NCI-H2029 (cell line): ENCODE measurements at regions not wholly inside any gene's neighbourhood (a gene's known extent, or its start where the extent isn't known, plus 50 kb on each side); places are given as distances from the start of the nearest gene placed in this dataset.
"Not testable (repeated sequence)": the region's sequence is repeated elsewhere in the genome, so short reads cannot be mapped to it uniquely, and the experiment has no call there.

Source experiments
- DNase-seq: peaks from one replicate; lab custom pipeline; 2025; lab: John Stamatoyannopoulos, UW

DNA sequence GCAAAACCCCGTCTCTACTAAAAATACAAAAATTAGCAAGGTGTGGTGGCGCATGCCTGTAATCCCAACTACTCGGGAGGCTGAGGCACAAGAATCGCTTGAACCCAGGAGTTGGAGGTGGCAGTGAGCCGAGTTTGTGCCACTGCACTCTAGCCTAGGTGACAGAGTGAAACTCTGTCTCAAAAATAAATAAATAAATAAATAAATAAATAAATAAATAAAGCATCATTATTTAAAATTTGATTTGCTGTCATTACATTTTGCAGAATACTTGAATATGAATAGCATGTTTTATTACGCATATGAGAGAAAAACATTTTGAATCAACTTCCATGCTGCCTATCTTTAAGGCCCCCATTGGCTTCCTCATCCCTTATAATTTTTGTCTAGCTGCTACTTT, 53.4 kb upstream of the MED14 start:
- DNase-seq: not testable (repeated sequence)

DNA sequence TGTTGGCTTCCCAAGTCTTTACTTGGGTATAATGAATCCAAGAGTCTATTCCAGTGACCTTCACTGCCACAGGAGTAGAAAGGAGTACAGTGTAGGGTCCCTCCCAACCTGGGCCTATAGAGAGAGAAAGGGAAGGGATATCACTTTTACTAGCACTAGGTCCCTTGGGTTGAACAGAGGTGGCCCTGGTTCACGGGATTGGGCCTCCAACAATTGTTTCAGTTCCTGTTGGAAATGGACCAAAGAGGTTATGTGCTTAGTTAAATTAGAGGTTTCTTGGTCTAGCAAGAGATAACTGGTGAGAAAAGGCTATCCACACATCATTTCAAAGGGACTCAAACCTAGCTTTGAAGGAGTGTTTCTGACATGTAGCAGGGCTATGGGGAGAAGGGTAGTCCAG, 57.1 kb upstream of the MED14 start:
- no peak for DNase-seq

DNA sequence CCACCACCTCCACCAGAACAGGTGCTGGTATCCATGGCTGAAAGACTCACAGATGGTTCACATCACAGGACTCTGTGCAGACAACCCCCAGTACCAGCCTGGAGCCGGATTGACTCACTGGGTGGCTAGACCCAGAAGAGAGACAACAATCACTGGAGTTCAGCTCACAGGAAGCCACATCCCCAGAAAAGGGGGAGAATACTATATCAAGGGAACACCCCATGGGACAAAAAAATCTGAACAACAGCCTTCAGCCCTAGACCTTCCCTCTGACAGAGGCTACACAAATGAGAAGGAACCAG, 59.4 kb upstream of the MED14 start:
- DNase-seq: not testable (repeated sequence)

DNA sequence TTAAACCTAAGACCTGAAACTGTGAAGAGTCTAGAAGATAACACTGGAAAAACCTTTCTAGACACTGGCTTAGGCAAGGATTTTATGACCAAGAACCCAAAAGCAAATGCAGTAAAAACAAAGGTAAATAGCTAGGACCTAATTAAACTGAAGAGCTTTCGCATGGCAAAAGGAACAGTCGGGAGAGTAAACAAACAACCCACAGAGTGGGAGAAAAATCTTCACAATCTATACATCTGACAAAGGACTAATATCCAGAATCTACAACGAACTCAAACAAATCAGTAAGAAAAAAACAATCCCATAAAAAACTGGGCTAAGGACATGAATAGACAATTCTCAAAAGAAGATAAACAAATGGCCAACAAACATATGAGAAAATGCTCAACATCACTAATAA, 64.4 kb upstream of the MED14 start:
- not testable (repeated sequence) for DNase-seq

DNA sequence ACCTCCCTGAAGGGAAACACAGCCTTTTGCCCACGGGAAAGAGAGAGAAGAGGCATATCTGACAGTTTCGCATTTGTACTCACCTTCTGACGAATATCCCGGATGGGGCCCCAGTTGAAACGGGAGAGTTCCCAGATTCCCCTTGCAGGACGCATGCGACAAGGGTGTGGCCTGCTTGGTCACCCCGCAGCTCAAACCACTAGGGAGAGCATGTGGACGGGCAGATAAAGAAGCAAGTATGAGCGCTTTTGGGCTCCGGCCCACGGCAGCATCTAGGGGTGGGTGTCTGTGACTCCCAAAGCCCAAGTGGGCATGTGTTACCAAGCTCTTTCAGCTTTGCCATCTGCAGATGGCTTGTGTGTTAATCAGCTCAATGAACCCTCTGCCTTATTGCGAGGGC, 70.1 kb upstream of the MED14 start:
- no peak for DNase-seq

DNA sequence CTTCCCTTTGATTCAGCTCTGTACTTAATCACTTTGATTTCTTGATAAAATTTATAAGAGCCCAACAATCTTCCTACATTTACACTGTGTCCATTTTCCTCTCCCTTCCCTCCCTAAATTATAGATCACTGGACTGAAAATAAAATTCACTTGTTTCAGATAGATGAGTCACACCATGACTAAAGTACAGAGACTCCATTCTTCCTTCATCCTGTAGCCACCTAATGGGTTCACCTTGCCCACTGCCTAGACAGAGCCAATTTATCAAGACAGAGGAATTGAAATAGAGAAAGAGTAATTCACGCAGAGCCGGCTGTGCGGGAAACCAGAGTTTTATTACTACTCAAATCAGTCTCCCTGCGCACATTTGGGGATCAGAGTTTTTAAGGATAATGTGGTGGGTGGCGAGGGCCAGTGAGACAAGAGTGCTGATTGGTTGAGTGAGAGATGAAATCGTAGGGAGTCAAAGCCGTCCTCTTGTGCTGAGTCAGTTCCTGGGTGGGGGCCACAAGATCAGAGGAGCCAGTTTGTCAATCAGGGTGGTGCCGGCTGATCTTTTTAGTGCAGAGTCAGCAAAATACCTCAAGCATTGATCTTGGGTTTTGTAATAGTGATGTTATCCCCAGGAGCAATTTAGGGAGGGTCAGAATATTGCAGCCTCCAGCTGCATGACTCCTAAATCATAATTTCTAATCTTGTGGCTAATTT, 71.3 kb upstream of the MED14 start:
- DNase-seq: no peak

DNA sequence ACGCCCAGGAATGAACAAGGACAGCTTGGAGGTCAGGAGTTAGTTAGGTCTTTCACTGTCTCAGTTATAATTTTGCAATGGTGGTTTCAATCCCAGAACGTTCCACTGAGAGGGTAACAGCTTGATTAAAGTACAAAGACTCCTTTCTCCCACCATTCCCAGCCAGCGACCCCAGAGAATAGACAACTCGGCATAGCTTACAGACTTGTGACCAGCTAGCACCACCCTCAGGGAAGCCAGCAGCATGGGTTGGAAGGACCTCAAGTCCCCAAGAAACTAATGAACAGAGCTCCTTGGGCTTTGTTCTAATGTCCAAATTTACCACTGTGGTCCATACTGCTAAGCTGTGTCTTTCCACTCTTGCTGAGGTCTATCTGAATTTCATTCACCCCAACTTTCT, 72.0 kb upstream of the MED14 start:
- no peak for DNase-seq

DNA sequence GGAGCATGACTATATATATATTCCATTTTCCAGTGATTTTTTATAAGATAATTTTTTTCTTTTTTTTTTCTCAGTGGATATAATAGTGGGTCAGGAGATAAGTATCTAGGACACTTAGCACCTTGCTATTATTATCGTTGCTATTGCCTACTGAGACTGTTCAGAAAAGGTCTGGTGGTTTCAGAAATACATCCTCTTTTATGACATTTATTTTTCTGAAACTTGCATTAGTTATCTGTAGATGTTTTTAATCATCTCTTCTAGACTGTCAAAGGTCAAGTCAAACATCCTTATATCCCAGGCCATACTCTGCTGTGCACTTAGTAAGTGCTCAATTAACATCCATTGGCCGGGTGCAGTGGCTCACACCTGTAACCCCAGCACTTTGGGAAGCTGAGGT, 72.9 kb upstream of the MED14 start:
- DNase-seq: no peak

DNA sequence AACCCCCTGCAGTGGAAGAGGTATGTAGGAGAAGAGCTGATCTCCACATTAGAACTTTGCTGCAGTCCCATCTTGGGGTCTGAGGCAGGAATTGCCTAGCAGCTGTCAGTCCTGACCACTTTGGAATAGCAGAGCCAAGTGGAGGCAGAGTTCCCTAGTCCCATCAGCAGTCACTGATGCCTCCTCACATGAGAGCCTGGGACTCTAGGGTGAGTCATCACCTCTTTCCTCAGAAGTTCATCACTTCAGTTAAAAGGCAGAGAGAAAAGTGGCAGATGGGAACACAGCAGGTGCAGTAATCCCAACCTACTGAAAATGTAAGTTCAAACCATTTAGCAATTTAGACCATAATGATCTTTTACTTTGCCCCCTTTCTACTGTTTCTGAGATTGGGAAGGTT, 73.9 kb upstream of the MED14 start:
- no peak for DNase-seq

DNA sequence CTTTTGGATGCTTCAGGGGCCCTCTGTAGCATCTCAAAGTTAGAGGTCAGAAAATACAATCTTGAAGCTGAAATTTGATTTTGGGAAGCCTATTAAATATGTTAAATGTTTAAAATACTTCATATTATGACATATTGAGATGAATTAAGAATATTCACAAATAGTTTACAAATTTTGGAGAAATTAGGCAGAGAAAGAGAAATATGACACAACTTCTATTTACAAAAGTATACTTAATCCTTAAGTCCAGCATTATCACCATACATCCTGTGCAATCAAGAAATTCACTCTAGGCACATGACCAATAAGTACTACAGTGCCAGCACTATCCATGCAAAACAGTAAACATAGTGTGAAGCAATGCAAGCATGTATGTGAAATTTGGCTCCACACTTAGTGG, 79.7 kb upstream of the MED14 start:
- DNase-seq: not testable (repeated sequence)

DNA sequence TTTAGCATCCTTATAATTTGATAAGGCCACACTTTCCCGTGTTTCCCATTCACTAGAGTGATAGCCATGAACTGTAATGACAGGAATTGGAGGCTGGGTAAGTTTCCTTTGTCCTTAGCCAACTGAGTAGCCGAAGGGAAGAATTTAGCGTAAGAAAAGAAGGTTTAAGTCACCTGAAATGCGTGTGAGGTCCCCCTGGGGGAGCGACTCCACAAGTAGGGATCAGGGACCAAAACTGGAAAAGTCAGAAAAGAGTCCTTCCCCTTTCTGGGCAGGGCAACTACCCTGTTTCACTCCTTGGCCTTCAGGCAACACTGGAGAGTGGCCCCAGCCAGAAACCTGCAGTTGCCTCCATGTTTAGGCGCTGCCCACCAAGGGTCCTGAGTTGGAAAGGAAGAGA, 81.6 kb upstream of the MED14 start:
- DNase-seq: no peak

DNA sequence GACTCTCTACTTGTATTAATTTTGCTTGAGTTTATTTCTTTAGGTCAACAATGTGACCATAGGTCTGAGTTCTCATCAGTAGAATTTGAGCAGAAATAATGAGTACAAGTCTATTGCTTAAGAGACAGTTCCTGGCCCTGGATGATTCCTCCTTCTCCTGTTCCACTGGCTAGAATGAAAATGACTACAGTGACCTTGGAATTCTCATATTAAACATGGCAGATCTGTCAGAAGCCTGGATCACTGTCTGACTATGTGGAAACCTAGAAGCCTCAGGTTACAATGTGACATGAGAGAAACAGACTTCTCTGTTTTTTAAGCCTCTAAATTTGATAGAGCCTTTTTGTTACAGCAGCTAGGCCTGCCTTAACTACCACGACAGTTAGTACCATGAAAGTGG, 82.9 kb upstream of the MED14 start:
- DNase-seq: no peak

DNA sequence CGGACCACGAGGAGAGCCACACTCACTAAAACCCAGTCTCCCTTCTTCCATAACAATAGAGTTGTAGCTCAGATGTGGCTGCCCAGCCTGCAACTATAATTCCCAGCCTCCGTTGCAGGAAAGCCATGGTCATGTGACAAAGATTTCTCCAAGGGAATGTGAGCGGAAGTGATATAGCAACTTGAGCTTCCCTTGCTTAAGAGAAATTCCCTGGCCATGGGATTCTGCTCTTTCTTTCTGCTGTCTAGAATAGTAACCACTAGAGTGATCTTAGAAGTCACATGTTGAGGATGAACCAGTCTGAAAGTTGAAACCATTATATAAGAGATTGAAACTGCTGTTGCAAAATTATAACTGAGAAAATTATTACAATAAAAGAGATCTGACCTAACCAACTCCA, 86.4 kb upstream of the MED14 start:
- DNase-seq: no peak

DNA sequence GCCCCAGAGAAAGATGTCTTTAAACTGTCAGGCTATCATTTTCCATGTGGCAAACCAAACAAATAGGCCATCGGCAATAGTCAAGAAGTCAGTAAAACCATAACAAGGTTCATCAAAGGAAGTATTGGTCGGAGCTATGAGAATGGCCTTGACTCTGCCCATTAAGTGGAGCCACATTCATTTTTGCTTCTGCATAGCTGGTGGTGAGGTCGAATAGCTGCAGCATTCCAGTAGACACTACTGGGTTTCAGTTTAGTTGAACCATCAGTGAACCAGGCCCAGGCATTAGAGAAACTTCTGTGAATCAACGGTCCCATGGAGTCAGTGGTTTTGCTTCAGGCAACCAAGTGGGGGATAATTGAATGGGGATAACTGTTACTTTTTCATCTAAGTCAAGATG, 92.0 kb upstream of the MED14 start:
- no peak for DNase-seq

DNA sequence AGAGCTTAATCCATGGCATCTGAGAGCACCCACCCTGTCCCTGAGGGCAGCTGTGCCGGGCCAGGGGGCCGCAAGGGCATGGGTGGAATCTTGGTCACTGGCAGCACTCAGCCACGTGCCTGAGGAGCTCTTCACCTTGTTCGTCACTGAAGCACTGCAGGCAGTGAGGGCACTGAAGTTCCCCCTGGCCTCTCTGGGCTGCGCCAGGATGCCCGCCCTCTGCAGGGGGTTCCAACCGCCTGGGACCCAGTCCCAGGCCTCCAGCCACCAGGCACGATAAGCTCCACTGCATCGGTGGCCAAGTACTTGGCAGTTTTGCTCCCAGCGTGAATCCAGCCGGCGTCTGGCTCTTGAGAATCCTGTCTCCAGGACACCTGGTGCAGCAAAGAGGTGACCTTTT, 96.4 kb upstream of the MED14 start:
- no peak for DNase-seq

DNA sequence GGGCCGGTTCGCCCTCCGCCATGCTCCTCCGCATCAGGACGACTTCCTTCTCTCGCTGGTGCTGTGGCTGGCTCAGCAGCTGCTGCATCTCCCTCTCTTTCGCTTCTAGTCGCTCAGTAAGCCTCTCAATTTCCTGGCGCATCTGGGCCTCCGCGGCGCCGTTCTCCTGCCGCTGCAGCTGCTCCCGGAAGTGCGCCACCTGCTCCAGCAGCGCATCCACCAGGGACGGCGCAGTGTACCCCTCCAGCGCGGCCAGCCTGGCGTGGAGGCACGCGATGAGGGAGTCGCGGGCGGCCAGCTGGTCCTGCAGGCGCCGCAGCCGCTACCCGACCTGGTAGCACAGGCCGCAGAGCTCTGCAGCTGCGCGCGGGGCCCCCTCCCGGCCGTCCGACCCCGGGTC, 97.4 kb upstream of the MED14 start:
- DNase-seq: no peak

DNA sequence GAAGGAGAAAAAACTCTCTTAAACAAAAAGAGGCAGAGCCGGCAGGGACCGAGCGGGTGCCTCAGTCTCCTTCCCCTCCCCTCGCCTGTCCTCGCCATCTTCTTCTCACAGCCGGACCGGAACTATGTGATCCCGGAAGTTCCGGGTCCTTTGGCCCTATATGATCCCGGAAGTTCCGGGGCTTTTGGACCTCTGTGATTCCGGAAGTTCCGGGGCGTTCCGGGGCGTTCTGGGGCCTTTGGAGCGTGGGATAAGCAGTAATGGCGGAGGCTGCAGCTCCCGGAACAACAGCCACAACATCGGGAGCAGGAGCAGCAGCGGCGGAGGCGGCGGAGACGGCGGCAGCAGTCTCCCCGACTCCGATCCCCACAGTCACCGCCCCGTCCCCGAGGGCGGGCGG, 98.9 kb upstream of the MED14 start:
- no peak for DNase-seq

DNA sequence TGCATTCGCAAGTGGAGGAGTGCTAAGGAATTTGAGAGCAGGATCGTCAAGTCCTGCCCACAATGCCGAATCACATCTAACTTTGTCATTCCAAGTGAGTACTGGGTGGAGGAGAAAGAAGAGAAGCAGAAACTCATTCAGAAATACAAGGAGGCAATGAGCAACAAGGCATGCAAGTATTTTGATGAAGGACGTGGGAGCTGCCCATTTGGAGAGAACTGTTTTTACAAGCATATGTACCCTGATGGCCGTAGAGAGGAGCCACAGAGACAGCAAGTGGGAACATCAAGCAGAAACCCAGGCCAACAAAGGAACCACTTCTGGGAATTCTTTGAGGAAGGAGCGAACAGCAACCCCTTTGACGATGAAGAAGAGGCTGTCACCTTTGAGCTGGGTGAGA, 100.2 kb upstream of the MED14 start:
- no peak for DNase-seq

DNA sequence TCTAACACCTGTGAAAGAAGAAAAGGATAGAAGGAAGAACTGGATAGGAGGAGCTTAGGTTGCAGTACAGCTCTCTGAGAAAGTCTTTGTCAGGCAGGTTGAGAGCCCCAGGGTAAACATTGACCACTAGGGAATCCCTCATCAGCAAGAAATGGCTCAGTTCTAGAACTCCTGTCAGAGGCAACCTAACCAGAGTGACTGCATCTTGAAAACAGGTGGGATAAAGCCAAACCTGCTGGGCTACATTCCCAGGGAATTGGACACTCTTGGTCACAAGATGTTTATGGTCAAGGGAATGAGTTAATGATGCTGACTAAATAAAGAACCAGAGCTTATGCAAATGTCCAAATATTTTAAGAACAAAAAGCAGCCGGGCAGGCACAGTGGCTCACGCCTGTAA, 108.3 kb upstream of the MED14 start:
- no peak for DNase-seq

DNA sequence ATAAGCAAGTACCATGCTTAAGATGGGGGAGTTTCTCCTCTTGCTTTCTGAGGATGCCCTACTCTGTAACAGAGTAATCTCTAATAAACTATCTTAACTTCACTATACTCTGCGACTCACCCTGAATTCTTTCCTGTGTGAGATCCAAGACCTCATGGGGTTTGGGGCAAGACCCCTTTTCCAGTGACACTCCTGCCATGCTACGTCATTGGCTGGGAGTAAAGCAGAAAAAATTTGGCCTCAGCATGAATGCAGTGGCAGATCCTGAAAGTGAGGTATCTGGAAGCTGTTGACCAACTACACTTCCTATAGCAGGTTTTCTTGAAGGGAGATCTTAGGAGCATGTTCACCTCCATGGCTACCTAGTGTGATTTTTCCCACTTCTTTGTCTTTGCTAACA, 109.1 kb upstream of the MED14 start:
- DNase-seq: no peak

DNA sequence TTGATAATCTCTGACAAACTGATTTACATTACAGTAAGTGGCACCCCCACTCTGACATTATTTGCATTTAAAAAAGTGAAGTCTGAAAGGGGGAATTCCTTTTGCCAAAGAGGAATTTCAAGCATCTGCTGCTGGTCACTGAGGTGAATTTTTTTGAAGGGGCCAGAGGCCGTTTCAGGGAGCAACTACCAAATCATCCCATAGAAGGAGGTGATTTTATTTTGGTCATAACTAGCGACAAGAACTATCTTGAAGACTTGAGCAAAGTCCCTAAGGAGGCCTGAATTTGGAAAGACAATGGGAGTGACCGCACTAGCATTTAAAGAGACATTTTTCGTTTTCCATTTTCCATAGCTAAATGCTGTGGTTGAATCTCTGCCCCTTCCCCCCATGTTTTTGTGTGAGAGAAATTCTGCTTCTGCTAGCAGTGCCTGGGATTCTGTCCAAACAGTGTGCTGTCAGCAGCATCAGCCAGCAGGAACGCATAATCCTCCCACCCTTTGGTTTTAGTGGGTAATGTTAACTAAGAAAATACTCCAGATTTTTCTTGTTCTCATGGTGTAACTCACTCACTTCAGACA, 110.1 kb upstream of the MED14 start:
- DNase-seq: no peak

DNA sequence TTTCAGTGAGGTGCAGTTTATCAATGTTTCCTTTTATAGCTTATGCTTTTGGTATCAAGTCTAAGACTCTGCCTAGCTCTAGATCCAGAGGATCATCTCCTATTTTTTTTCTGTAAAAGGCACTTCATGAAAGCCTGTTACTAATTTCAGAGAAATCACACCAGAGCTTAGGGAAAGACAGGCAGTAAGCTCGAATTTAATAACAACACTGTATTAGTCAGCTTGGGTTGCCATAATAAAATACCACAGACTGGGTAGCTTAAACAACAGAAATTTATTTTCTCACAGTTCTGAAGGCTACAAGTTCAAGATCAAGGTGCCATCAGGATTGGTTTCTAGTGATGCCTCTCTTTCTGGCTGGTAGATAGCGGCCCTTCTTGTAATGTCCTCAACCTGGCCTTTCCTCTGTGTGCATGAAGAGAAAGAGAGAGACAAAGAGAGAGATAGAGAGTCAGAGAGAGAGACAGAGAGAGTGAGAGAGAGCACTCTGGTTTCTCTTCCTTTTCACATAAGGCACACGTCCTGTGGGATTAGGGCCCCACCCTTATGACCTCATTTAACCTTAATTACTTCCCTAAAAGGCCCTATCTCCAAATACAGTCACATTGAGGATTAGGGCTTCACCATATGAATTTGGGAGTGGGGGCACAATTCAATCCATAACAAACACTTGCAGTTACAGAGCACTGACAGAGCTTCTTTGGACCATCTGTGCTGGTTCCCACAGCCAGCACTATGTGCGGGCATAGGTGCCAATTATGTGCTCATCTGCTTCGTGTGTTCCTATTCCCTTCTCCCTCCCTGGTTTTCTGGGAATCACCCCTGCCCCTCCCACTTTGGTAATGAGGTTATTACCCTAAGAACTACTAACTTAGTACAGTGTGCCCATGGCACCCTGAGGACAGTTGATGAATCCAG, 114.8 kb upstream of the MED14 start:
- DNase-seq: no peak

DNA sequence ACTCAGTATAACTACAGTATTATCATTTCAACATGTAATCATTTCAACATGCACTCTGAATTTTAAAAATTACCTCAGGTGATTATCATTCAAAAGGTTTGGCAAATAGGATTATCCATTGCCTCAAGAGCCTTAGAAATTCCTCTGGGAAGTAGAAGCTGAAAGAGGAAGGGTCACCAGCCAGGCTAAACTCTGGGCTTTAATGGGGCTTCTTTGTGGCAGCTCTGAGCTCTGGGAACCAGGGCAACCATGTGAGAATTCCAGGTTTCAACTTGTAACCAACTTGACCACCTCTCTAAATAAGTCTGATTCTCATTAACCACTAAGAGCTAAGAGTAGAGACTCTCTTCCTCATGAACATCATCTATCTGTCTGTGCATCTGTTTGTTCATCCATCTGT, 117.2 kb upstream of the MED14 start:
- no peak for DNase-seq
